Transverse colon (tissue), 4 donors: ENCODE measurements at regions not wholly inside any gene's neighbourhood (a gene's known extent, or its start where the extent isn't known, plus 50 kb on each side); places are given as distances from the start of the nearest gene placed in this dataset.

ENCODE experiments used
- DNase-seq: peaks from one replicate; pipeline ENCODE4 v3.0.0-alpha.2; 2019
- H3K27ac ChIP-seq, 4 donors: fragments of 200-600 bp; sonication (generic); 2 replicates each; pipeline ENCODE4 v1.5.1; 2016 to 2018; ENCODE audit warnings: inconsistent platforms in 4 of 4
- H3K27me3 ChIP-seq: fragments of 200-600 bp; sonication (generic); 2 replicates; pipeline ENCODE4 v1.5.1; 2017; ENCODE audit warnings: inconsistent platforms
- H3K36me3 ChIP-seq, 4 donors: fragments of 200-600 bp; sonication (generic); 2 replicates each; pipeline ENCODE4 v1.5.1; 2017 to 2019; ENCODE audit warnings: inconsistent platforms in 4 of 4
- H3K4me1 ChIP-seq, 4 donors: fragments of 200-600 bp; sonication (generic); 2 replicates each; pipeline ENCODE4 v1.5.1; 2017 to 2020; ENCODE audit warnings: inconsistent platforms in 4 of 4
- H3K4me3 ChIP-seq, 4 donors: fragments of 200-600 bp; sonication (generic); 1 replicate in 1 of 4; 2 replicates in 3 of 4; pipeline versions ENCODE4 v1.5.1 to v1.6.1; 2017 to 2019; ENCODE audit warnings: inconsistent platforms in 4 of 4
- H3K9me3 ChIP-seq, 2 donors: fragments of 200-600 bp; sonication (generic); 2 replicates each; pipeline ENCODE4 v1.5.1; 2017 to 2019; ENCODE audit warnings: inconsistent platforms in 2 of 2
- CTCF ChIP-seq, 5 experiments: fragments of 200-600 bp in 3 of 5; fragments of 450-650 bp in 2 of 5; sonication (generic) in 3 of 5; IDR thresholded peaks; 1 replicate in 2 of 5; 2 replicates in 3 of 5; pipeline ENCODE4 v1.5.1; 2016 to 2017; ENCODE audit warnings: antibody characterized with exemption in 5 of 5, inconsistent platforms in 3 of 5, mild to moderate bottlenecking in 2 of 5, moderate library complexity in 1 of 5
- EP300 ChIP-seq: sonication (generic); formaldehyde crosslinking; IDR thresholded peaks from one replicate; pipeline ENCODE4 v1.6.1; 2017; ENCODE audit warnings: antibody characterized with exemption, low read depth
- POLR2A ChIP-seq: fragments of 450-650 bp; IDR thresholded peaks from one replicate; pipeline ENCODE4 v1.6.1; 2016; ENCODE audit warnings: antibody characterized with exemption, mild to moderate bottlenecking, moderate library complexity
- POLR2AphosphoS5 ChIP-seq, 3 donors: sonication (generic); formaldehyde crosslinking; IDR thresholded peaks; one replicate each; pipeline ENCODE4 v1.6.1; 2016; ENCODE audit warnings: antibody characterized with exemption in 3 of 3
- WGBS, 2 donors: methylation state at CpG; one replicate each; pipeline ENCODE4 v1.1.5; 2018; ENCODE audit warnings: low coverage in 1 of 2; 5-methylcytosine and 5-hydroxymethylcytosine counted together
- in situ Hi-C, 4 donors: fragments of 200-750 bp; cut with MboI; loops; one replicate each; pipeline versions ENCODE4 v1.15.0 to v1.15.1; 2017; ENCODE audit warnings: low sequenced_read_pairs in 3 of 4, low pct_ligation_motif_present in 1 of 4, low pct_unique_long_range_greater_than_20kb in 1 of 4
- intact Hi-C: fragments of 100-400 bp; cut with DNase I; formaldehyde crosslinking; loops from one replicate; pipeline ENCODE4 v1.15.1; 2023; ENCODE audit warnings: low total_unique reads

GRCh38 chr5:143742951-143743350, 69.0 kb upstream of the HMHB1 start:
- TF ChIP-seq POLR2AphosphoS5 (IDR thresholded peaks at IDR 0.05) (no peak), POLR2A (no peak), CTCF (IDR thresholded peaks at IDR 0.05) (no peak), EP300 (no peak)
- Histone ChIP-seq H3K4me3 (no peak overlapping the region), H3K9me3 (no peaks in the 10 kb centered on the region), H3K36me3 (no peaks in the 10 kb centered on the region), H3K27ac (no peak overlapping the region), H3K27me3 (no peaks in the 10 kb centered on the region), H3K4me1 (no peaks in the 10 kb centered on the region)
- 73 to 79% methylated on average over 5 of the region's 5 CpGs for WGBS, 2 donors
- intact Hi-C loops (no loop called here), in situ Hi-C loops (no loop called here)
- no peak for DNase-seq

DNA sequence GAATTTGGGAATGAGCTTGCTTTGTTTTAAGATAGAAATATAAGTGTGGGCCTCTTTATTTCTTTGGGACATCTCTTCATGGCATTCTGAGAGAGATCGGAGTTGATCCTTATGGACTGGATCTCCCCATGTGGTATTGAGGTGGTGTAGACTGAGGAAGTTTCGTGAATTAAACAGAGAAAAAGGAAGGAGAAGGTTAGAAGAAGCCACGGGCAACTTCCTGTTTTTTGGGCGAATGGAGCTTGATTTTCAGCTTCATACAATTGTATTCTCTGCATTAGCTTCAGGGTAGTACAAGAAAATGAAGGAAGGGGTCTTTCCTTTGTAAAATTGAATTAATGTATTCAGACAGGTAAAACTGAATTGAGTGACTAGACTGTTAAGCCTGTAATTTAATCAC, 70.5 kb upstream of the HMHB1 start:
- intact Hi-C loops (no loop called here), in situ Hi-C loops (no loop called here)
- no peaks in the 10 kb centered on the region for H3K27me3 ChIP-seq
- DNase-seq = no peak
- H3K27ac ChIP-seq = no peak overlapping the region
- no peak overlapping the region for H3K4me3 ChIP-seq
- 52 to 82% methylated on average over 3 to 4 of the region's 4 CpGs for WGBS, 2 donors
- TF ChIP-seq CTCF (IDR thresholded peaks at IDR 0.05) = no peak
- no peak for TF ChIP-seq EP300
- no peak for TF ChIP-seq POLR2AphosphoS5 (IDR thresholded peaks at IDR 0.05)
- TF ChIP-seq POLR2A = no peak
- no peaks in the 10 kb centered on the region for H3K36me3 ChIP-seq
- H3K4me1 ChIP-seq = no peaks in the 10 kb centered on the region
- no peaks in the 10 kb centered on the region for H3K9me3 ChIP-seq

DNA sequence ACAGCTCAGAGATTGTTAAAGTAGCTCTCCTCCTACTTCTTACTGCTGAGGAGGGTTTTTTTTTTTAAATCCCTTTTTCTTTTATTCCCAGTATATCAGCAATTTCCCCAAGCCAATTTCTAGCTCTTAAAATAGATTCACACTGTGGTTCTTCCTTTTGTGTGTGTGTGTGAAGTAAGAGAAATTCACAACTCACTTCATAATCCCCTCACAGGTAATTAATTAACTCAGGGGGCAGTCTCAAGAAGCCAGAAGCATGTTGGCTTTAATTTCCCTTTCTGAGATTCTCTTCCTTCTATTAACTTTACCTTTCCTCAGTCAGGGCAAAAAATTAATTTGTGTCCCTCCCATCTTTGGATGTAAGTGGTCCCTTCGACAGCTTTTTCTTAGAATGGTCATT, 71.0 kb upstream of the HMHB1 start:
- WGBS, 2 donors = 70 to 83% methylated on average over 1 of the region's 1 CpG
- no peaks in the 10 kb centered on the region for H3K27me3 ChIP-seq
- no peak overlapping the region for H3K4me3 ChIP-seq
- H3K4me1 ChIP-seq = no peaks in the 10 kb centered on the region
- no peaks in the 10 kb centered on the region for H3K9me3 ChIP-seq
- no peaks in the 10 kb centered on the region for H3K36me3 ChIP-seq
- no peak overlapping the region for H3K27ac ChIP-seq
- TF ChIP-seq EP300 = no peak
- TF ChIP-seq POLR2A = no peak
- no peak for TF ChIP-seq CTCF (IDR thresholded peaks at IDR 0.05)
- no peak for TF ChIP-seq POLR2AphosphoS5 (IDR thresholded peaks at IDR 0.05)
- DNase-seq = no peak
- intact Hi-C loops (no loop called here), in situ Hi-C loops (no loop called here)

- no peak for TF ChIP-seq CTCF (IDR thresholded peaks at IDR 0.05)
- TF ChIP-seq POLR2AphosphoS5 (IDR thresholded peaks at IDR 0.05) = no peak
- TF ChIP-seq POLR2A = no peak
- no peak for TF ChIP-seq EP300
- no peaks in the 10 kb centered on the region for H3K4me1 ChIP-seq
- H3K27ac ChIP-seq = no peak overlapping the region
- intact Hi-C loops = no loop called here
- no peaks in the 10 kb centered on the region for H3K36me3 ChIP-seq
- DNase-seq = no peak
- no peaks in the 10 kb centered on the region for H3K27me3 ChIP-seq
- in situ Hi-C loops = no loop called here
- no peaks in the 10 kb centered on the region for H3K9me3 ChIP-seq
- H3K4me3 ChIP-seq = no peak overlapping the region
- WGBS, 2 donors = 60 to 94% methylated on average over 1 of the region's 1 CpG
Measured at GRCh38 chr5:143739746-143740145, 72.2 kb upstream of the HMHB1 start.
